IPS-NIHi7 (cell line): ENCODE measurements at regions not wholly inside any gene's neighbourhood (a gene's known extent, or its start where the extent isn't known, plus 50 kb on each side); places are given as distances from the start of the nearest gene placed in this dataset.

Source experiments
- DNase-seq: peaks from one replicate; pipeline ENCODE4 v3.0.0; 2012; ENCODE audit warnings: mixed read lengths; ENCODE audit errors: extremely low spot score

- DNase-seq = no peak
Measured at GRCh38 chr7:57364933-57365710, 84.9 kb upstream of the ZNF716 start.

- no peak for DNase-seq
Measured at GRCh38 chr7:57367171-57367570, 82.8 kb upstream of the ZNF716 start.

- DNase-seq = no peak
Measured at GRCh38 chr7:57370066-57370738, 79.8 kb upstream of the ZNF716 start.

GRCh38 chr7:57370739-57371098, 79.3 kb upstream of the ZNF716 start:
- no peak for DNase-seq

GRCh38 chr7:57375783-57376182, 74.2 kb upstream of the ZNF716 start:
- DNase-seq = no peak

GRCh38 chr7:57381581-57381980, 68.4 kb upstream of the ZNF716 start:
- no peak for DNase-seq

DNA sequence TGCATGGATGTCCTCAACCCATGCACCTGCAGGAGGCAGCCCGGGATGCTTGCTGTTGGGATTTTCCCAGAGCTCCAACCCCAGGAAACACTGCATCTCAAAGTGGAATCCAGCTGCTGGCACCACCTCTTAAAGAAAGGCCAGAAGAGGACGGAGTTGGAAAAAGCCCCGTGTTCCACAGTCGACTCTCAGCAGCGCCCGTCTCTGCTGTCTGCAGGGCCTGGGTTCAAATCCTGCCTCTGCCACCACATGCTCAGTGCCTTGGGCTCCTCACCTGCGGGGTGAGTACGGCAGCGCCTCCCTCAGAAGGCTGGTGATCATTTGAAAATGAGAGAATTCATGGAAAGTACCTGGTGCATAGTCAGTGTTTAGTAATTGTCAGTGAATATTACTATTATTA, 65.6 kb upstream of the ZNF716 start:
- DNase-seq = no peak

DNA sequence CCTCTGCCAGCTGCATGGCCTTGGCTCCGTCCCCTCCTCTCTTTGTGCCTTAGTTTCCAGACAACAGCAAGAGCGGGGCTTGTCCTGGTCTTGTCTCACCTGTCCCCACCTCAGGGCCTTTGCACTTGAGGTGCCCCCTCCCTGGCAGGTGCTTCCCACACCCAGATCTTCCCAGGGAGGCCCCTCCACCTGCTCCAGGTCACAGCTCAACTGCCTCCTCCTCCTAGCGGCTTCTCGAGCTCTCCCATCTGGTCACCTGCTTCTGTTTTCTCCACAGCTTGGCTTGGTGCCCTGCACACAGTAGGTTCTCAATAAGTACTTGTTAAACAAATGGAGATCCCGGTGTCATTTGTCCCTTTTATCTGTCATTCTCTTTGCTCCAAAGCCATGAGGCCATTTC, 64.3 kb upstream of the ZNF716 start:
- no peak for DNase-seq

DNA sequence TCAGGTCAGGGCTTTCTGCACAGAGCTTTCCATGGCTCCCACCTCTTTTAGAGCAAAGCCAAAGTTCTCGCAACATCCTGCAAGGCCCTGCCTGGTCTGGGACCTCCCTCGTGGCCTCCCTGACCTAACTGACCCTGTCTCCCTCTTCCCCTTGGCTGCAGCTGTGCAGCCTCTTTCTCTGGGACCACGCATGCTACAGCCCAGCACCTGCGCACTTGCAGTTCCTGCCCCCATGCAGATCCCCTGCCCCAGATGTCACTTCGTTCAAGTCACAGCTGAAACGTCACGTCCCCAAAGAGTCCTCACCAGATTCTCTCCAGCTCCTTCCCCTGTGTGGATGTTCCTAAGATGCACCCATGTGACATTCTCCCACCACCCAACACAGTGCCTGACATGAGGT, 61.2 kb upstream of the ZNF716 start:
- no peak for DNase-seq

DNA sequence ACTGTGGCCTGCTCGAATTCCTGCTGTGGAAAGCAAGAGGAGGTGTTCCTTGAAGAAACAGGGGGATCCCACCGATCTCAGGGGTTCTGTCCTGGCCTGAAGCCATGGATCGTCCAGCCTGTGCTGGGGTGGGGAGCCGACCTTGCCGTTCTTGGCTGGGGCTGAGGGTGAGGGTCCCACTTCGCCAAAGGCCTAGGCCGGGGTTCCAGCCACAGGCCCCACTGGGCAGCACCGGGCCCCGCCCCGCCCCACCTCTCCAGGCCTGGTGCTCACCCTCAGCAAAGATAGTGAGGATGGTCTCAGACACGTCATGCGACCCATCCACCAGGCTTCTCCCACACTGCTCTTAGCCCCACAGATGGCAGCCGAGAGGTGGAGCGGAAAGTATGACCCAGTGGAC, 51.4 kb upstream of the ZNF716 start:
- no peak for DNase-seq

DNA sequence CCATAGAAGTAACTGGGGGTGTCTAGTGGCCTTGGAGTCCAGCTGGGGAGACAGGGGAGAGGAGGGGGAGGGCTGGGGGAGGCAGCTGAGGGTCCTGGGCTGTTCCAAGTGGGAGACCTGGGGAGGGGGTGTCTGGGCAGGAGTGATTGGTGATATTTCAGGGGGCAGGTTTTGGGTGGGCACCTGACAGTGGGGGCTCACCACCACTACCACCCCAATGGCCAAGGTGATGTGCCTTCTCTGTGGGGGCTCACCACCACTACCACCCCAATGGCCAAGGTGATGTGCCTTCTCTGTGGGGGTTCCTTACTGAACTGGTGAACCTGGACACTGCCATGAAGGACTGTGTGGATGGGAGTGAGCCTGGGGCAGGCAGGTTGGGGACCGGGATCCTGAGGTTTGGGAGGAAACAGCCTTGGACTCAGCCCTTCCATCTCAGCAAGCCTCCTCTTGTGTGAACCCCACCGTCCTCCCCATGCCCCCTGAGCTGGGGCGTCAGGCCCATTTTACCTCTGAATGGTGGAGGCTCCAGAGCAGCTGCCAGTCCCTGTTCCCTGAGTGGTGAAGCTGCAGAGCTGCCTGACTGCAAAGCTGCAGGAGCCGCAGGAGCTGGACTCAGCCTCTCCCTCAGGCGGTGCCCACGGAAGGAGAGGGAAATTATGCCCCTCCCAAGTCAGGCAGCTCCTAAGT, 50.6 kb upstream of the ZNF716 start:
- no peak for DNase-seq

- no peak for DNase-seq
Measured at GRCh38 chr7:57399972-57400371, 50.0 kb upstream of the ZNF716 start.
